ENCODE measurements at regions not wholly inside any gene's neighbourhood (a gene's known extent, or its start where the extent isn't known, plus 50 kb on each side); places are given as distances from the start of the nearest gene placed in this dataset.
"Not testable (repeated sequence)": the region's sequence is repeated elsewhere in the genome, so short reads cannot be mapped to it uniquely, and the experiment has no call there.

GRCh38 chr2:192983173-192983572 lies 788.4 kb upstream of the TMEFF2 start:
- no peak for DNase-seq (ENCODE audit: low spot score)

- no peak for DNase-seq (ENCODE audit: low spot score)
Measured at GRCh38 chr2:192978395-192978794, 783.7 kb upstream of the TMEFF2 start.

GRCh38 chr2:192971981-192972380 lies 777.2 kb upstream of the TMEFF2 start:
- no peak for DNase-seq (ENCODE audit: low spot score)

- no peak for DNase-seq (ENCODE audit: low spot score)
Measured at GRCh38 chr2:192969055-192969454, 774.3 kb upstream of the TMEFF2 start.

GRCh38 chr2:192960945-192961344 lies 766.2 kb upstream of the TMEFF2 start:
- peak; percentile 20 for DNase-seq (ENCODE audit: low spot score)

GRCh38 chr2:192958615-192959014 lies 763.9 kb upstream of the TMEFF2 start:
- DNase-seq (ENCODE audit: low spot score), result not testable (repeated sequence)

- no peak for DNase-seq (ENCODE audit: low spot score)
Measured at GRCh38 chr2:192957425-192957824, 762.7 kb upstream of the TMEFF2 start.

GRCh38 chr2:192953116-192953515 lies 758.4 kb upstream of the TMEFF2 start:
- DNase-seq (ENCODE audit: low spot score), result peak; percentile 4

- no peak for DNase-seq (ENCODE audit: low spot score)
Measured at GRCh38 chr2:192952245-192952644, 757.5 kb upstream of the TMEFF2 start.

GRCh38 chr2:192948316-192948715 lies 753.6 kb upstream of the TMEFF2 start:
- DNase-seq (ENCODE audit: low spot score), result no peak

- no peak for DNase-seq (ENCODE audit: low spot score)
Measured at GRCh38 chr2:192947352-192947751, 752.6 kb upstream of the TMEFF2 start.

- DNase-seq (ENCODE audit: low spot score), result no peak
Measured at GRCh38 chr2:192940767-192941166, 746.0 kb upstream of the TMEFF2 start.

- DNase-seq (ENCODE audit: low spot score), result no peak
Measured at GRCh38 chr2:192932376-192932775, 737.6 kb upstream of the TMEFF2 start.

- DNase-seq (ENCODE audit: low spot score), result not testable (repeated sequence)
Measured at GRCh38 chr2:192921631-192922030, 726.9 kb upstream of the TMEFF2 start.

- no peak for DNase-seq (ENCODE audit: low spot score)
Measured at GRCh38 chr2:192901446-192901845, 706.7 kb upstream of the TMEFF2 start.

- DNase-seq (ENCODE audit: low spot score), result no peak
Measured at GRCh38 chr2:192899466-192899865, 704.7 kb upstream of the TMEFF2 start.

- not testable (repeated sequence) for DNase-seq (ENCODE audit: low spot score)
Measured at GRCh38 chr2:192893976-192894375, 699.2 kb upstream of the TMEFF2 start.

- DNase-seq (ENCODE audit: low spot score), result no peak
Measured at GRCh38 chr2:192888109-192888508, 693.4 kb upstream of the TMEFF2 start.

- DNase-seq (ENCODE audit: low spot score), result no peak
Measured at GRCh38 chr2:192887337-192887736, 692.6 kb upstream of the TMEFF2 start.

- DNase-seq (ENCODE audit: low spot score), result no peak
Measured at GRCh38 chr2:192886636-192887035, 691.9 kb upstream of the TMEFF2 start.

- DNase-seq (ENCODE audit: low spot score), result no peak
Measured at GRCh38 chr2:192885569-192886160, 690.9 kb upstream of the TMEFF2 start.

- DNase-seq (ENCODE audit: low spot score), result no peak
Measured at GRCh38 chr2:192877159-192877558, 682.4 kb upstream of the TMEFF2 start.

GRCh38 chr2:192876698-192877097 lies 682.0 kb upstream of the TMEFF2 start:
- no peak for DNase-seq (ENCODE audit: low spot score)

- no peak for DNase-seq (ENCODE audit: low spot score)
Measured at GRCh38 chr2:192854706-192855105, 660.0 kb upstream of the TMEFF2 start.
